Brain microvascular endothelial cell (primary cell): ENCODE measurements at regions not wholly inside any gene's neighbourhood (a gene's known extent, or its start where the extent isn't known, plus 50 kb on each side); places are given as distances from the start of the nearest gene placed in this dataset.

ENCODE experiments used
- DNase-seq: peaks from one replicate; pipeline ENCODE4 v3.0.0-alpha.2; 2020
- H3K27ac ChIP-seq: fragments of 250-450 bp; sonication (Bioruptor Pico); 2 replicates; pipeline ENCODE4 v1.5.1; 2020; ENCODE audit warnings: mild to moderate bottlenecking, moderate library complexity
- H3K27me3 ChIP-seq: fragments of 250-450 bp; sonication (Bioruptor Pico); replicated peaks from 2 replicates; pipeline ENCODE4 v1.5.1; 2020; ENCODE audit warnings: mild to moderate bottlenecking
- H3K36me3 ChIP-seq: fragments of 250-450 bp; sonication (Bioruptor Pico); replicated peaks from 2 replicates; pipeline ENCODE4 v1.5.1; 2020; ENCODE audit warnings: mild to moderate bottlenecking
- H3K4me3 ChIP-seq: 2 replicates; pipeline ENCODE4 v1.5.1; 2011; ENCODE audit warnings: low read depth, mild to moderate bottlenecking, control low read depth, low read length, moderate library complexity
- CTCF ChIP-seq: IDR thresholded peaks from 2 replicates; pipeline ENCODE4 v1.5.1; 2011; ENCODE audit warnings: low read depth, mild to moderate bottlenecking, moderate library complexity, low read length, control low read depth, inconsistent platforms; ENCODE audit errors: missing control alignments
- in situ Hi-C: cut with HindIII; loops from 2 replicates; pipeline ENCODE4 v1.10.0; 2017; ENCODE audit warnings: low sequenced_read_pairs, low pct_ligation_motif_present

- Histone ChIP-seq H3K4me3 (no peak overlapping the region), H3K27ac (no peak overlapping the region), H3K27me3 (no peaks in the 10 kb centered on the region), H3K36me3 (no peaks in the 10 kb centered on the region)
- no peak for TF ChIP-seq CTCF
- no peak for DNase-seq
- in situ Hi-C loops, result no loop called here
Observed at GRCh38 chr4:35286434-35286833, 957.9 kb downstream of the ARAP2 start.

GRCh38 chr4:35300996-35301774 is 943.1 kb downstream of the ARAP2 start:
- H3K27ac ChIP-seq, result no peak overlapping the region
- DNase-seq, result no peak

DNA sequence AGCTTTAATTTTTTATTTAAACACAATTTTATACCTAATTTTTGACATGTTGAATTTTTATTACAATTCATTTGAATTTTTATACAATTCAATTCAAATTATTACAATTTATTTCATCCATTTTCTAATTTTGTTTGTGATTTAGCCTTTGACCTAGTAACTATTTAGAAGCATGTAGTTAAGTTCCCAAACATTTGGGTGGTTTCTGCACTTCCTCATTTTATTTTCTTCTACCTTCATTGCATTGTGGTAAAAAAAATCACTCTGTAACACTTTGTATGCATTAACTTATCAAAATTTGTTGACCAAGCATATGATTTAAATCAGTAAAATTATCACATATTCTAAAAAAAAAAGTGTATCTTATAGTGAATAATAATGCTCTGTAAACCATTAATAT is 928.9 kb downstream of the ARAP2 start:
- H3K36me3 ChIP-seq, result no peaks in the 10 kb centered on the region
- no peak for TF ChIP-seq CTCF
- H3K27me3 ChIP-seq, result no peaks in the 10 kb centered on the region
- in situ Hi-C loops, result no loop called here
- H3K27ac ChIP-seq, result no peak overlapping the region
- no peak for DNase-seq
- no peak overlapping the region for H3K4me3 ChIP-seq

More at GRCh38 chr4:35300996-35301774, 943.1 kb downstream of the ARAP2 start:
- Histone ChIP-seq H3K4me3 (no peak overlapping the region), H3K36me3 (no peaks in the 10 kb centered on the region), H3K27me3 (no peaks in the 10 kb centered on the region)
- in situ Hi-C loops, result no loop called here
- TF ChIP-seq CTCF, result no peak

DNA sequence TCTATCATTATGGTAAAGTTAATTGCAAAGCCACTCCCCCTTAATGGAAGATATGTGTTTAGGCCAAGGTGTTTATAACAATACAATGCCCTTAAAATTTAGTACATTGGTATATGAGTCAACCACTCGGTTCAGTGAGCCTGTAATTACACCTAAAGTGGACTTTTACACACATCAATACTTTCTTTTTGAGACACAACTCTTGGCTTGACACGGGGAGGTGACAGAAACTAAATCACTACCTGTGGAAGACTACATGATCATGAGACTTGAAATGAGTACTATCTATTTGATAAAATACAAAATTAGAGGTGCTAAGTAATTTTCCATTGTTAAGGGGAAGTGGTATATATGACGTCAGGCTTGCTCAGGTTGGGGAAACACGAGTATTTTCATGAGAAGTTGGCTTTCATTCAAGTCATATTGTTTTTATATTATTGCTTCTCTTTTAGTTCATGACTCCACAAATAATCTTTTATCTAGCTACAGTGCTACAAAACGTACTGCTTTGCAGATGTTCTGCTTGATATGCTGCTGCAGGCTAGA is 918.3 kb downstream of the ARAP2 start:
- Histone ChIP-seq H3K27me3 (no peaks in the 10 kb centered on the region), H3K27ac (no peak overlapping the region), H3K36me3 (no peaks in the 10 kb centered on the region), H3K4me3 (no peak overlapping the region)
- no peak for TF ChIP-seq CTCF
- in situ Hi-C loops, result no loop called here
- DNase-seq, result no peak

GRCh38 chr4:35342833-35343232 is 901.5 kb downstream of the ARAP2 start:
- Histone ChIP-seq H3K27me3 (no peaks in the 10 kb centered on the region), H3K4me3 (no peak overlapping the region), H3K36me3 (no peaks in the 10 kb centered on the region), H3K27ac (no peak overlapping the region)
- in situ Hi-C loops, result no loop called here
- no peak for DNase-seq
- no peak for TF ChIP-seq CTCF

DNA sequence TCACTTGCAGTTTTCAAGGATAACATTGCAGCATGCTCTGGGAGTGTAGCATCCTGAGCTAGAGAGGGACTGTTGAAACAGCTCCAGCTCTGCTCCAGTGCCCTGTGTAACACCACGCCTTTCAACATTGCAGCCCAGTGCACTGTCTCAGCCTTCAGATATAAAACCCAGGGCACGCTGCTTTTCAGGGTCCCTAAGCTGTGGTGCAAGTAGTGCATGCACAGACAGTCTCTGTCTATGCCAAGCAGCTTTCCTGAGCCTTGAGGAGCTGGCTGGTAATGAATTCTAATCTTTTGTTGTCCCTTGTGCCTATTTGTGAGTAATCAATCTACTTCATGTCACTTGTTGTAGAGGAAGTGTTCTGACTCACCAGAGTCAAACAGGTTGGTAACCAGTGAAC is 897.0 kb downstream of the ARAP2 start:
- no peak for TF ChIP-seq CTCF
- H3K27ac ChIP-seq, result no peak overlapping the region
- no peak overlapping the region for H3K4me3 ChIP-seq
- H3K36me3 ChIP-seq, result no peaks in the 10 kb centered on the region
- no peak for DNase-seq
- in situ Hi-C loops, result no loop called here
- H3K27me3 ChIP-seq, result no peaks in the 10 kb centered on the region
